ENCODE measurements at regions not wholly inside any gene's neighbourhood (a gene's known extent, or its start where the extent isn't known, plus 50 kb on each side); places are given as distances from the start of the nearest gene placed in this dataset.

GRCh38 chr11:30159546-30159945 lies 71.3 kb upstream of the FSHB start:
- no peak for DNase-seq

- no peak for DNase-seq
These were observed 65.2 kb upstream of the FSHB start for GRCh38 chr11:30165652-30166051.

GRCh38 chr11:30171661-30172060 lies 59.2 kb upstream of the FSHB start:
- DNase-seq = no peak

GRCh38 chr11:30172158-30172557 lies 58.7 kb upstream of the FSHB start:
- DNase-seq = no peak

- DNase-seq = no peak
These were observed 57.9 kb upstream of the FSHB start for GRCh38 chr11:30172883-30173311.

GRCh38 chr11:30174265-30175020 lies 56.4 kb upstream of the FSHB start:
- DNase-seq = no peak
